Activated naive CD8-positive, alpha-beta T cell treated with anti-CD3 and anti-CD28 coated beads, Interleukin-2, amount 10 ng/mL, durations not matched to agents 7 days and 5 days (primary cell): ENCODE measurements at regions not wholly inside any gene's neighbourhood (a gene's known extent, or its start where the extent isn't known, plus 50 kb on each side); places are given as distances from the start of the nearest gene placed in this dataset.
"Not testable (repeated sequence)": the region's sequence is repeated elsewhere in the genome, so short reads cannot be mapped to it uniquely, and the experiment has no call there.

Source experiments
- ATAC-seq: fragments of 150-1000 bp; cut with Tn5 transposase; one replicate; pipeline ENCODE4 v1.10.0; 2021; ENCODE audit warnings: low read depth, moderate library complexity
- POLR2A ChIA-PET: fragments of 350-600 bp; sonication (Branson Sonifier 250); formaldehyde crosslinking; loops from one replicate; lab custom pipeline; 2021; ENCODE audit warnings: antibody characterized with exemption; lab: Charles Lee
- DNase-seq: peaks from one replicate; pipeline ENCODE4 v3.0.0; 2021
- H3K27ac Mint-ChIP-seq: one replicate; pipeline ENCODE4 v1.8.0; 2022; ENCODE audit warnings: mild to moderate bottlenecking, mixed read lengths
- H3K27me3 Mint-ChIP-seq: one replicate; pipeline ENCODE4 v1.8.0; 2022; ENCODE audit warnings: mild to moderate bottlenecking, moderate library complexity, mixed read lengths
- H3K36me3 Mint-ChIP-seq: one replicate; pipeline ENCODE4 v1.8.0; 2021; ENCODE audit warnings: mild to moderate bottlenecking, mixed read lengths
- H3K4me1 Mint-ChIP-seq: one replicate; pipeline ENCODE4 v1.8.0; 2021; ENCODE audit warnings: mixed read lengths
- H3K4me3 Mint-ChIP-seq: one replicate; pipeline ENCODE4 v1.8.0; 2022; ENCODE audit warnings: mild to moderate bottlenecking, moderate library complexity, mixed read lengths
- H3K9me3 Mint-ChIP-seq: one replicate; pipeline ENCODE4 v1.8.0; 2021; ENCODE audit warnings: mixed read lengths

GRCh38 chr6:147678253-147678652, 169.8 kb downstream of the SAMD5 start:
- POLR2A ChIA-PET = no interaction called here
- Mint-ChIP-seq H3K36me3 (no peaks in the 10 kb centered on the region), H3K9me3 (peaks cover 4% of the 10 kb centered on the region), H3K27ac (no peak overlapping the region), H3K4me1 (no peaks in the 10 kb centered on the region), H3K4me3 (no peak overlapping the region), H3K27me3 (no peaks in the 10 kb centered on the region)
- DNase-seq = no peak
- ATAC-seq = no peak

- DNase-seq (no peak), ATAC-seq (no peak)
- no peaks in the 10 kb centered on the region for H3K4me1 Mint-ChIP-seq
- peaks cover 4% of the 10 kb centered on the region for H3K27me3 Mint-ChIP-seq
- no peaks in the 10 kb centered on the region for H3K9me3 Mint-ChIP-seq
- no peak overlapping the region for H3K4me3 Mint-ChIP-seq
- POLR2A ChIA-PET = no interaction called here
- no peaks in the 10 kb centered on the region for H3K36me3 Mint-ChIP-seq
- no peak overlapping the region for H3K27ac Mint-ChIP-seq
These were observed 176.4 kb downstream of the SAMD5 start for GRCh38 chr6:147684906-147685305.

- Mint-ChIP-seq H3K27ac (no peak overlapping the region), H3K36me3 (no peaks in the 10 kb centered on the region), H3K4me3 (no peak overlapping the region), H3K4me1 (no peaks in the 10 kb centered on the region), H3K27me3 (peaks cover 4% of the 10 kb centered on the region), H3K9me3 (no peaks in the 10 kb centered on the region)
- no peak for DNase-seq
- POLR2A ChIA-PET = no interaction called here
- no peak for ATAC-seq
These were observed 180.9 kb downstream of the SAMD5 start for GRCh38 chr6:147689398-147689797.

GRCh38 chr6:147691446-147691845, 183.0 kb downstream of the SAMD5 start:
- POLR2A ChIA-PET = no interaction called here
- Mint-ChIP-seq H3K27ac (no peak overlapping the region), H3K4me1 (no peaks in the 10 kb centered on the region), H3K36me3 (no peaks in the 10 kb centered on the region), H3K4me3 (no peak overlapping the region), H3K27me3 (peaks cover 4% of the 10 kb centered on the region), H3K9me3 (no peaks in the 10 kb centered on the region)
- DNase-seq (no peak), ATAC-seq (no peak)

GRCh38 chr6:147693181-147693580, 184.7 kb downstream of the SAMD5 start:
- Mint-ChIP-seq H3K4me3 (no peak overlapping the region), H3K36me3 (no peaks in the 10 kb centered on the region), H3K27me3 (no peaks in the 10 kb centered on the region), H3K4me1 (no peaks in the 10 kb centered on the region), H3K27ac (no peak overlapping the region), H3K9me3 (no peaks in the 10 kb centered on the region)
- DNase-seq (no peak), ATAC-seq (no peak)
- POLR2A ChIA-PET = no interaction called here

- H3K4me1 Mint-ChIP-seq, ATAC-seq, H3K27ac Mint-ChIP-seq, H3K4me3 Mint-ChIP-seq, DNase-seq, POLR2A ChIA-PET, H3K9me3 Mint-ChIP-seq, H3K27me3 Mint-ChIP-seq, H3K36me3 Mint-ChIP-seq: not testable (repeated sequence)
These were observed 186.1 kb downstream of the SAMD5 start for GRCh38 chr6:147694556-147694955.

- H3K36me3 Mint-ChIP-seq = no peaks in the 10 kb centered on the region
- H3K9me3 Mint-ChIP-seq = no peaks in the 10 kb centered on the region
- ATAC-seq (no peak), DNase-seq (no peak)
- no peak overlapping the region for H3K4me3 Mint-ChIP-seq
- POLR2A ChIA-PET = no interaction called here
- no peak overlapping the region for H3K27ac Mint-ChIP-seq
- no peaks in the 10 kb centered on the region for H3K4me1 Mint-ChIP-seq
- no peaks in the 10 kb centered on the region for H3K27me3 Mint-ChIP-seq
These were observed 187.3 kb downstream of the SAMD5 start for GRCh38 chr6:147695819-147696218.

- no peaks in the 10 kb centered on the region for H3K4me1 Mint-ChIP-seq
- no peak overlapping the region for H3K27ac Mint-ChIP-seq
- H3K9me3 Mint-ChIP-seq = no peaks in the 10 kb centered on the region
- POLR2A ChIA-PET = no interaction called here
- DNase-seq (no peak), ATAC-seq (no peak)
- no peaks in the 10 kb centered on the region for H3K27me3 Mint-ChIP-seq
- no peak overlapping the region for H3K4me3 Mint-ChIP-seq
- no peaks in the 10 kb centered on the region for H3K36me3 Mint-ChIP-seq
These were observed 190.7 kb downstream of the SAMD5 start for GRCh38 chr6:147699140-147699539.

- POLR2A ChIA-PET = no interaction called here
- no peak for DNase-seq
- Mint-ChIP-seq H3K4me1 (no peaks in the 10 kb centered on the region), H3K27me3 (no peaks in the 10 kb centered on the region), H3K9me3 (no peaks in the 10 kb centered on the region), H3K4me3 (no peak overlapping the region), H3K36me3 (no peaks in the 10 kb centered on the region), H3K27ac (no peak overlapping the region)
- no peak for ATAC-seq
These were observed 191.1 kb downstream of the SAMD5 start for GRCh38 chr6:147699637-147700036.

- Mint-ChIP-seq H3K36me3 (no peaks in the 10 kb centered on the region), H3K4me3 (no peak overlapping the region), H3K27me3 (no peaks in the 10 kb centered on the region), H3K4me1 (no peaks in the 10 kb centered on the region), H3K9me3 (no peaks in the 10 kb centered on the region), H3K27ac (no peak overlapping the region)
- DNase-seq (no peak), ATAC-seq (no peak)
- POLR2A ChIA-PET = no interaction called here
These were observed 192.1 kb downstream of the SAMD5 start for GRCh38 chr6:147700436-147701209.

- ATAC-seq (no peak), DNase-seq (no peak)
- Mint-ChIP-seq H3K4me1 (no peaks in the 10 kb centered on the region), H3K36me3 (no peaks in the 10 kb centered on the region), H3K9me3 (no peaks in the 10 kb centered on the region), H3K4me3 (no peak overlapping the region), H3K27ac (no peak overlapping the region), H3K27me3 (no peaks in the 10 kb centered on the region)
- POLR2A ChIA-PET = no interaction called here
These were observed 196.2 kb downstream of the SAMD5 start for GRCh38 chr6:147704691-147705090.

- H3K9me3 Mint-ChIP-seq = no peaks in the 10 kb centered on the region
- POLR2A ChIA-PET = no interaction called here
- H3K4me3 Mint-ChIP-seq = no peak overlapping the region
- ATAC-seq = no peak
- no peaks in the 10 kb centered on the region for H3K27me3 Mint-ChIP-seq
- H3K27ac Mint-ChIP-seq = no peak overlapping the region
- H3K36me3 Mint-ChIP-seq = no peaks in the 10 kb centered on the region
- no peaks in the 10 kb centered on the region for H3K4me1 Mint-ChIP-seq
- DNase-seq = no peak
These were observed 199.0 kb downstream of the SAMD5 start for GRCh38 chr6:147707524-147707923.

- H3K9me3 Mint-ChIP-seq = no peaks in the 10 kb centered on the region
- POLR2A ChIA-PET = no interaction called here
- H3K4me1 Mint-ChIP-seq = no peaks in the 10 kb centered on the region
- no peak for ATAC-seq
- no peak overlapping the region for H3K27ac Mint-ChIP-seq
- no peak for DNase-seq
- no peaks in the 10 kb centered on the region for H3K27me3 Mint-ChIP-seq
- no peaks in the 10 kb centered on the region for H3K36me3 Mint-ChIP-seq
- no peak overlapping the region for H3K4me3 Mint-ChIP-seq
These were observed 199.7 kb downstream of the SAMD5 start for GRCh38 chr6:147708170-147708569.

- DNase-seq (no peak), ATAC-seq (no peak)
- Mint-ChIP-seq H3K27me3 (no peaks in the 10 kb centered on the region), H3K4me1 (no peaks in the 10 kb centered on the region), H3K27ac (no peak overlapping the region), H3K36me3 (no peaks in the 10 kb centered on the region), H3K4me3 (no peak overlapping the region), H3K9me3 (no peaks in the 10 kb centered on the region)
- POLR2A ChIA-PET = no interaction called here
These were observed 201.1 kb downstream of the SAMD5 start for GRCh38 chr6:147709396-147710272.
